IPS-18c (cell line): ENCODE measurements at regions not wholly inside any gene's neighbourhood (a gene's known extent, or its start where the extent isn't known, plus 50 kb on each side); places are given as distances from the start of the nearest gene placed in this dataset.
"Not testable (repeated sequence)": the region's sequence is repeated elsewhere in the genome, so short reads cannot be mapped to it uniquely, and the experiment has no call there.

Source experiments
- H3K4me3 ChIP-seq: 2 replicates; pipeline ENCODE4 v1.7.0; 2013; ENCODE audit warnings: low read depth, mild to moderate bottlenecking, low read length, moderate library complexity; ENCODE audit not compliant: insufficient read depth
- H3K9me3 ChIP-seq: one replicate; pipeline ENCODE4 v1.6.1; 2013; ENCODE audit warnings: mild to moderate bottlenecking, low read length, moderate library complexity; ENCODE audit not compliant: control insufficient read depth, insufficient read depth

GRCh38 chr17:5769593-5770354 is 185.5 kb upstream of the NLRP1 start:
- no peaks in the 10 kb centered on the region for H3K9me3 ChIP-seq
- H3K4me3 ChIP-seq, result no peak overlapping the region

GRCh38 chr17:5770441-5771270 is 186.3 kb upstream of the NLRP1 start:
- no peaks in the 10 kb centered on the region for H3K9me3 ChIP-seq
- no peak overlapping the region for H3K4me3 ChIP-seq

- H3K4me3 ChIP-seq, H3K9me3 ChIP-seq: not testable (repeated sequence)
Observed at GRCh38 chr17:5771271-5771577, 186.9 kb upstream of the NLRP1 start.

- not testable (repeated sequence) for H3K9me3 ChIP-seq, H3K4me3 ChIP-seq
Observed at GRCh38 chr17:5772017-5772416, 187.7 kb upstream of the NLRP1 start.

- Histone ChIP-seq H3K9me3 (no peaks in the 10 kb centered on the region), H3K4me3 (no peak overlapping the region)
Observed at GRCh38 chr17:5772720-5773119, 188.4 kb upstream of the NLRP1 start.

GRCh38 chr17:5773816-5774360 is 189.6 kb upstream of the NLRP1 start:
- no peak overlapping the region for H3K4me3 ChIP-seq
- no peaks in the 10 kb centered on the region for H3K9me3 ChIP-seq

- no peak overlapping the region for H3K4me3 ChIP-seq
- H3K9me3 ChIP-seq, result no peaks in the 10 kb centered on the region
Observed at GRCh38 chr17:5775098-5775497, 190.8 kb upstream of the NLRP1 start.

GRCh38 chr17:5780476-5780875 is 196.2 kb upstream of the NLRP1 start:
- H3K9me3 ChIP-seq, result no peaks in the 10 kb centered on the region
- H3K4me3 ChIP-seq, result no peak overlapping the region

GRCh38 chr17:5781236-5781927 is 197.1 kb upstream of the NLRP1 start:
- H3K9me3 ChIP-seq, result no peaks in the 10 kb centered on the region
- H3K4me3 ChIP-seq, result no peak overlapping the region

- Histone ChIP-seq H3K4me3 (no peak overlapping the region), H3K9me3 (no peaks in the 10 kb centered on the region)
Observed at GRCh38 chr17:5783269-5783668, 199.0 kb upstream of the NLRP1 start.

GRCh38 chr17:5783851-5784250 is 199.5 kb upstream of the NLRP1 start:
- no peaks in the 10 kb centered on the region for H3K9me3 ChIP-seq
- H3K4me3 ChIP-seq, result no peak overlapping the region

- Histone ChIP-seq H3K4me3 (no peak overlapping the region), H3K9me3 (no peaks in the 10 kb centered on the region)
Observed at GRCh38 chr17:5784791-5785190, 200.5 kb upstream of the NLRP1 start.

GRCh38 chr17:5785338-5785737 is 201.0 kb upstream of the NLRP1 start:
- Histone ChIP-seq H3K4me3 (no peak overlapping the region), H3K9me3 (no peaks in the 10 kb centered on the region)

- no peak overlapping the region for H3K4me3 ChIP-seq
- no peaks in the 10 kb centered on the region for H3K9me3 ChIP-seq
Observed at GRCh38 chr17:5785867-5786509, 201.7 kb upstream of the NLRP1 start.

- Histone ChIP-seq H3K9me3 (no peaks in the 10 kb centered on the region), H3K4me3 (no peak overlapping the region)
Observed at GRCh38 chr17:5786510-5786875, 202.2 kb upstream of the NLRP1 start.

- H3K4me3 ChIP-seq, result no peak overlapping the region
- H3K9me3 ChIP-seq, result peaks cover 2% of the 10 kb centered on the region
Observed at GRCh38 chr17:5788266-5788900, 204.1 kb upstream of the NLRP1 start.

GRCh38 chr17:5789528-5789927 is 205.2 kb upstream of the NLRP1 start:
- H3K4me3 ChIP-seq, result no peak overlapping the region

More at GRCh38 chr17:5789528-5789927, 205.2 kb upstream of the NLRP1 start:
- peaks cover 2% of the 10 kb centered on the region for H3K9me3 ChIP-seq
